NCI-H1105 treated with DMSO at 0.1 percent for 48 hours (cell line): ENCODE measurements at regions not wholly inside any gene's neighbourhood (a gene's known extent, or its start where the extent isn't known, plus 50 kb on each side); places are given as distances from the start of the nearest gene placed in this dataset.

Source experiments
- DNase-seq: peaks from one replicate; lab custom pipeline; 2025; lab: John Stamatoyannopoulos, UW

DNA sequence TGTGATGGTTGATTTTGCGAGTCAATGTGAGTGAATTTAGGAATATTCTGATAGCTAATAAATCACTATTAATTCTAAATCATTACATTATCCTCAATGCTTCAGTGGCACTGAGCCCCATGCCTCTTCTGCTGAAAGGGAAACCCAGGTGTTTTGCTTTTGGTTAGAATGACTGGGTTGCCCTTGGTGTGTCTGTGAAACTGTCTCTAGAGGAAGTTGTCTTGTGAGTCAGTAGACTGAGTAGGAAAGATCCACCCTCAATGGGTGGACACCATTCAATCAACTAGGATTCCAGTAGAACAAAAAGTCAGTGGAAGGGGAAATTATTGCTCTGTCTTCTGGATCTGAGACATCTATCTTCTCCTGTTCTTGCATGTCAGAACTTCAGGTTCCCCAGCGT lies 472.4 kb downstream of the ANKRD7 start:
- no peak for DNase-seq

DNA sequence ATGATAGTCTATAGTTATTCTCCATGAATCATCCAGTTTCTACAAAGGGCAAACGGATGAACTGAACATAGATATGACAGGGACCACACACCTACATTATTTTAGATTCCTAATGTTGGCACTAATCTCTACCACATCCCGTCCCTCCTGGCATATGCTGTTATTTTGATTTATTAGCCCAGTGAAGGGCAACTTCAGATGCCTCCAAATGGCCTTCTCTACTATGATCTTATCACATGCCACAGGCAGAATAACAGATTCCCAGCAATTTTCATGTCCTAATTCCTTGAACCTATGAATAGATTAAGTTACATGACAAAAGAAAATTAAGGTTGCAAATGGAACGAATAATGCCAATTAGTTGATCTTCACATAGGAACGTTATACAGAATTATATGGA lies 474.7 kb downstream of the ANKRD7 start:
- no peak for DNase-seq

DNA sequence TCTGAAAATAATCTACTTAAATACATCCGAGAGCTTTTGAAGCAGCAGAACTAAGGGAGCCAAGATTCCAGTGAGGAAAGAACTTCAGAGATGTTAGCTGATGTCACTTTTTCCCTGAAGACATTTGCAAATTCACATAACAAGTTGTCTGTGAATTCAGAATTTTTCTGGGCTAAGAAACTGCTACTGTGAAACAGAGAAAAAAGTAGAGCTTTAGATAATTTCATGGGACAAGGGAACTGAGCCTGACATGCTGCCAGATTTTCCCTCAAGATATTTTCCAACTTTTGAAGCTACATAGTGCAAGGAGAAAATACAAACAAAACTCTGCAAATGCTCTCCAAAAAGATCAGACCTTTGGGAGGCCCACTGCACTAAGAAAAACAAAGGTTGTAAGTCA lies 484.2 kb downstream of the ANKRD7 start:
- no peak for DNase-seq

DNA sequence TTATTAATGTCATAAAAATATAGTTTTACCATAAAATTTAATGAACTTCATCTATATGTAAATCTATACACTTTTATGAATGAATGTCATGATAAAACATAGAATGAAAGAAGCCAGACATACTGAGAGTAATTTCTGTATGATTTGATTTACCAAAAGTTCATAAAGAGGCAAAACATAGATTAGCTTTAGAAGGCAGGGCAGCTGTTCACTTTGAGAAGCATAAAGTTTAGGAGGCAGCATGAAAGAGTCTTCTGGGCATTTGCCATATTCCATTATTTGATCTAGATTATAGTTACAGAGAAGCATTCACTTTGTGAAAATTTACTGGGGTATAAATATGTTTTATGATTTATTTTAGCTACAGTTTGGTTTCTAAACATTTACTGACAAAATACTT lies 487.2 kb downstream of the ANKRD7 start:
- DNase-seq: no peak

DNA sequence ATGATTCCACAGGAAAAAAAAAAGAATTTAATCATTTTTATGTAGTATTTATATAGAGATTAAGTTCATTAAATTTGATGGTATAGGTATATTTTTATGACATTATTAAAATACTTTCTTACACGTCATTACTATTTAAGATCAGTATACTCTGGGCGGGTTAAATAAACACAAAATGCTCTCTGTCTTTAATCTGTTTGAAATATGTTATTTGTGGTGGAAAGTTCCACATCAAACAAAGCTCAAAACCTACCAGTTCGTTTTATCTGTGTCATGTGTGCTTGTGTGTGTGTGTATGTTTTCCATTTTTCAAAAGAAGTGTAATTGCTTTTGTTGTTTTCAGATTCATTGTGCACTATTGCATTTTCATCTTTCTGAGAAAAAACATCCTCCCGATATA lies 488.5 kb downstream of the ANKRD7 start:
- DNase-seq: no peak

DNA sequence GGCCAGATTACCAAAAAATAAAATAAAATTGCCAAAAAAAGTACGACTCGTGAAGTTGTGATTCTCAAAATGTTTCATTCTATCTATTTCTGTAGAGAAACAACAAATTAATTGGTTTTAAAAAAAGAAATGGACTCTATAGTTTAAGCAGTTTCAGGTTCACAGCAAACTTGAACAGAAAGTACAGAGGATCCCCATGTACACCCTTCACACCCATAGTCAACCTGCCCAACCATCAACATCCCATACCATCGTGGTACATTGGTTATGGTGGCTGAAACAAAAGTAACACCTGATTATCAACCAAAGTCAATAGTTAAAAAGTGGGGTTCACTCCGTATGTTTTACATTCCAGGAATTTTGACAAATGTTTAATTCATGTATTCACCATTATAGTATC lies 496.1 kb downstream of the ANKRD7 start:
- DNase-seq: no peak

DNA sequence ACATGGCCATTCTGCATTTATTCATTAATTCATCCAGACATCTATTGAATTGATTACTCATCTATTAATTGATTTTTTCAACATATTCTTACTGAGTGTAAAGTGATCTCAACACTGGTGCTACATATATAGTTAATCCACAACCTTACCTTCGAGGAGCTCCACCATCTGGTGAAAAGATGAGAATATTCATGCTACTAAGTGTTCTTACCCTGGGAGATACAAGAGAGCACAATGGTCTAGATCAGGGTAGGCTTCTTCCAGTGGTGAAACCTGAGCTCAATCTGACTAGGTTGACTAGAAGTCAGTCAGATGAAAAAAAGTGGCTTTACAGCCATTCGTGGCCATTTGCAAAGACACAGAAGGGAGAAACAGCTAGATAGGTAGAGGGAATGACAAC lies 507.4 kb downstream of the ANKRD7 start:
- no peak for DNase-seq

DNA sequence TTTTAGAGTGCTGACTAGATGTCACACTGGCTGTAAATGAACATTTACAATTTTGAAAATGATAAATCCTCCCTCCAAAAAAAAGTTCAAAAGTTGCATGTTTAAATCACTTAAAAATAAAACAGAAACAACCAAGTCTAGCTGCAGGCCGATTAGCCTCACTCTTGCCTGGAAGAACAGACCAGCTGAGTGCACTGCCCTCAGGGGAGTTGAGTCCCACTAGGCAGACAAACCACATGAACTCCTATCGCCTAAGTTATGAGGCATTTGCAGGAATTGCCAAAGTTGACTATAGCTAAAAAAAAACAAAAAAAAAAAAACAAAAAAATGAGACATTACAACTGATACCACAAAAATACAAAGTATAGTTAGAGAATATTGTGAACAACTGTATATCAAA lies 510.0 kb downstream of the ANKRD7 start:
- no peak for DNase-seq

DNA sequence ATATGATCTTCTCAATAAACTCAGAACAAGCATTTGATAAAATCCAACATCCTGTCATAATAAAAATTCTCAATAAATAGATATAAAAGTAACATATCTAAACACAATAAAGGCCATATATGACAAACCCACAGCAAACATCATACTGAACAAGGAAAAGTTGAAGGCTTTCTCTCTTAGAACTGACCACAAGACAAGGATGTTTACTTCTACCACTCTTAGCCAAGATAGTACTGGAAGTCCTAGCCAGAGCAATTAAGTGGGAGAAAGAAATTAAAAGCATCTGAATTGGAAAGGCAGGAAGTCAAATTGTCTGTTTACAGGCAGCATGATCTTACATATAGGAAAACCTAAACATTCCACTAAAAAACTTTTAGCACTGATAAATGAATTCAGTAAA lies 510.9 kb downstream of the ANKRD7 start:
- DNase-seq: no peak

DNA sequence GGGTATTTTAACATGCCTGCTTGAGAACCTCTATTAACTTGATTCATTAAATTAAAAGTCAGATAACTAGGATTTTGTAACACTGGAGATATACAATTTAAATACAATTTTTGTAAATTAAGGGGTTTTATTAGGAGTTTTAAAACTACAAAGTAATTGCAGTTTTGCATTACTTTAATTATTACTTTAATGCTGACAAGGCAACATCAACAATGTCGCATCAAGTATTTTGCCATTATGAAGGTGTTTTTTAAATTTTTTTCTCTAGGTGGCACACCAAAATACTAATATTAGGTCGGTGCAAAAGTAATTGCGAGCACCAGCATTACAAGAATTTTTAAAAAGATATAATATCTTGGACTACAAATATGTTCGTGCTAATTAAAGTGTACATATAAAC lies 513.4 kb downstream of the ANKRD7 start:
- DNase-seq: no peak

DNA sequence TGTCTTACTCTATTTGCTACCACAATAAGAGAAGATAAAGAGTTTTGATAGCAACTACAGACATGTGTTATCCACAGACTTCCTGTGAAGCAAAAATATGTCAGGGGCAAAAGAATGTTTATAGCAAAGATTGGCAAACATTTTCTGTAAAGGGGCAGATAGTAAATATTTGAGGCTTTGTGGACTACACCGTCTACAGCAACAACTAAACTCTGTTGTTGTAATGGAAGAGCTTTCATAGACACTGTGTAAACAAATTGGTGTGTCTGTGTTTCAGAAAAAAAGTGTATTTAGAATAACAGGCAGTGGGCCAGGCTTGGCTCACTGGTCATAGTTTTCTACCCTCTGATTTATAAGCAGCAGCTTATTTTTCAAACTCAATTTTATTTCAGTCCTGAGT lies 521.4 kb downstream of the ANKRD7 start:
- no peak for DNase-seq

DNA sequence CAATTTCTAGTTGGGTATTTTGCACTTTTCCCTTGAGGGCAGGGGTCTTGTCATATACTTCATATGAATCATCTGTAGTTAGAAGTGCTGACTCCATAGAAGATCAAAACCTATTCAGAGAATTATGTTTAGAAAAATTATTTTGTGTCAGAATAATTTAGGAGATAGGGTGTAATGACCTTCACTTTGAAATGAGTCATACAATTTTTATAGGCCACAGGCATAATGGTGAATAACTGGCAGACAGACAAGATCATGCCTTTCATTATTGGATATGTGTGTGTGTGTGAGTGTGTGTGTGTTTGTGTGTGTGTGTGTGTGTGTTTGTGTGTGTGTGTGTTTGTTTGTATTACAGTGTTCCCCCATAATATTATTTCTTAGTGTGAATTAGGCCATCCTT lies 523.0 kb downstream of the ANKRD7 start:
- DNase-seq: no peak

DNA sequence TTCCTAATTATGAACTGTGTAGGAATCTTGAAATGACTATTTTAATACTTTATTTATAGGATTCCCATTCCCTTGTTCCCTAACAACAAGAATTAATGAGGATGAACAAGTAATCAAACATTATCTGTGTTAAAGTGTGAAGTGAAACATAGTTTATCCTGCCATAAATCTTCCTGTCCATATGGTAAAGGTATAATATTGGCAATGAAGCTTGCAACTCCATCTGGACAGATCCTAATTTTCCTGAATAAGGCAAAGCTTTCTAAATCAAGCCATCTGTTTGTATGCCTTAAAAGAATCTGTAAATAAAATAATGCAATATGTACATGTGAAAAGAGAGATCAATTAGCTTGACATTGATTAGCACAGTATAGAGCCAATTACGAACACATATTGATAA lies 529.0 kb downstream of the ANKRD7 start:
- no peak for DNase-seq

DNA sequence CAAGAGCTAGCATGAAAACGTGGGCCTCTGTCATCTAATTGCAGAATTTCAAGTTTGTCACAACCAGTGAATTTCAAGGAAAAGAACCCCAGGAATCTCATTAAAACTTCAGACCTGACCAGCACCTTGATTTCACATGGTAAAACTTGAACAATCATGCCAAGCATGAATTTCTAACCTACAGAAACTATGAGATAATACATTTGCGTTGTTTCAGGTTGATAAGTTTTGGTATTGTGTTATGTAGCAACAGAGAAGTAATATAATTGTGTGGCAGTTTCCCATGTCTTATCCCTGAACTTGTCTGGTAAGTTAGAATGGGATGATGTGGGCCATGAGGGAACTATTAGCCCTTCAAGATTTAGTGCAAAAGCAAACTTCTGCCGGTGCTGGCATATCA lies 530.1 kb downstream of the ANKRD7 start:
- no peak for DNase-seq

DNA sequence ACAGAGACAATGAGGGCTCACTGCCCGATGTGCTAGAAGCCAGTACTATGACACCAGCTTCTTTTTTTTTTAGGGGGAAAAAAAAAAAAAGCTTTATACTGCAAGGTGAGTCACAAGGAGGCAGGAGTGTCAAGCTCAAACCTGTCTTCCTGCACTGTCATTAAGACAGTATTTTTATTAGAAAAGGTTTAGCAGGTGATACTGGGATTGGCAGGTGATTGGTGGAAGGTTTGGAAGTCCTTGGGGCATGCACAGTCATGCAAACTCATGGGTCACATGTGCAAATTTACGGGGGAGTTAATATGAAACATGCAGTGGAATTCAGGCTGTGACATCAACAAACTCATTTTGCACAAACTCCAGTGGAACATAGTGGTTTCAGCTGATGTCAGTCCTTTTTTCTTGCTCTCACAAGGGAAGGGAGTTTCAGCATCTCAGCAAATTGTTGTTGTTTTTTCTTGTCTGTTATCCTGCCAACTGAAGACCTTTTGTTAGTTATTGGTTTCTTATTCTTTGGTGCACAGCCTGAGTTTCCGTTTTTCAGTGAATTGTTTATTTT lies 530.6 kb downstream of the ANKRD7 start:
- no peak for DNase-seq

DNA sequence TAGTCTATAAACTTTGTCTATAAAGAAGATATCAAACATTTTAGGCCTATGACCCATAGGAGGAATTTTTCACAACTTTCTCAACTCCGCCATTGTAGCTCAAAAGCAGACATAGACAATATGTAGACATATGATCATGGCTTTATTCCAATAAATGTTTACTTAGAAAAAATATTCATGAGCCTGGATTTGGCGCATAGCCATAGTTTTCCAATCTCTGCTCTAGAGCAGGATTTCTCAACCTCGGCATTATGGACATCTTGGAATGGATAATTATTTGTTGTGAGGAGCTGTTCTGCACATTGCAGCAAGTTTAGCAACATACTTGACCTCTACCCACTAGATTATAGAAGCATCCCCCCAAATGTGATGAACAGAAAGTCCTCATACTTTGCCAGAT lies 532.6 kb downstream of the ANKRD7 start:
- no peak for DNase-seq

DNA sequence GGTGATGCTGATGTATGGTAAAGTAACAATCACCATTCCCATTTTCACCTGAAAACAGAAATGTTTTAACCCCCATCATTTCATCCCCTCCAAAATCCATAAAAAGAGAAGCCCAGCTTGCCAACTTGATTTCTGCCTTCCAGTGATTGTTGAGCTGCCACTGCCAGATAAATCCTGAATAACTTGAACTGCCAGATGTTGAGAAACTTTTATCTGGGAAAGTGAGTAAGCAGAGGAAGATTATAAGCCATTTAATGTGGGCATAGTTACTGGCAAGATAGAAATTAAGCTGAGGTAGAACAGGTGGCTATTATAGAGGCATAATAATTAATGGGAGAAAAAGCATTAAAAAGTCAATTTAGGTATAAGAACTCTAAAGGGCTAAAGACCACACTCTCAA lies 534.1 kb downstream of the ANKRD7 start:
- DNase-seq: no peak

DNA sequence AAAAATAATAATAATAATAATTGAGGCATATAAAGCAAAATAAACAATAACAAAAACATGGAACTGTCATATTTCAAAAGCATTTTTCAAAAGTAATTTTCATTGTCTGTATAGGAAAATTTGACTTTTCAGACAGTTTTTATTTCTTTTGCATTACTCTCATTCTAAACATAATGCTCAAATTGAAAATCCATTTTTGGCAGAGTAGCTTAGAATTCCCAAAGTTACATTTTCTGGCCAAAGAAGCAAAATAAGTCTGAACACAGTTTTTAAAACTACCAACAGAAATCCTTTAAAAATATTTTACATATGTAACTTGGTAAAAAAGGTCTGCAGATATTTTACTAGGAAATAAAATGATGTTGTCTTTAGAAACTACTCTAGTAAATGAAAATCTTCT lies 535.4 kb downstream of the ANKRD7 start:
- DNase-seq: no peak

DNA sequence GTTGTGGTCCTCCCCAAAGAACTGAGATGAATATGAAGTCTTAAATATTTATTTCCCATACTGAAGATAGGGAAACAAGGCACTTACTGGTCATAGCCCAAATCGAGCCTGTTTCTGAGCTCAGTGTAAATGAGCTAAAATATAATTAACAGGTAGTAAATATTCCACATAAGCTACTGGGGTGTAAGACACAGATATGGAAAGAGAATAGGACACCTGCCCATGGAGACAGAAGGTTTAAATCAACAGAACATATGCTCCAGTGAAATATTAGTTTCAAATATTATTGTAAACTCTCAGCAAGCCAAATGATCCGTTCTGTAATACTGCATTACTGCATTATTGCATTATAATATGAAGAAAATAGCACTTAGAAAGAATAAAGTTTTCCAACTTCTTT lies 537.9 kb downstream of the ANKRD7 start:
- DNase-seq: no peak

DNA sequence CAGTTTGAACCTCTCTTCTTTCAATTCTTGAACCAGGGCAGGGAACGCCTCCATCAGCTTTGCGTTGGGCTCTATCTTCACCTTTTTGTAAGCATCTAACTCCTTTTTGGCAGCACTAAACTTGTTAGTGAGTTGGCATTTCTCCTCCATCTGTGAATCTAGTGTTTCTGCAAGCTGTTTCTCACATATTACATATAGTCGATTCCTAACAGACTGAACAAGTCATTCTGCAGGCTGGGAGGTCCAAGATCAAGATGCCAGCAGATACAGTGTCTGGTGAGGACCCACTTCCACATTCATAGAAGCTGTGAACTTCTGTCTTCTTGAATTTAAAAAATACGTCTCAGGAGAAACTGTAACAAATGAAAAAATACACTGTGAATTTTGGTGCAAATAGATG lies 539.7 kb downstream of the ANKRD7 start:
- DNase-seq: no peak

DNA sequence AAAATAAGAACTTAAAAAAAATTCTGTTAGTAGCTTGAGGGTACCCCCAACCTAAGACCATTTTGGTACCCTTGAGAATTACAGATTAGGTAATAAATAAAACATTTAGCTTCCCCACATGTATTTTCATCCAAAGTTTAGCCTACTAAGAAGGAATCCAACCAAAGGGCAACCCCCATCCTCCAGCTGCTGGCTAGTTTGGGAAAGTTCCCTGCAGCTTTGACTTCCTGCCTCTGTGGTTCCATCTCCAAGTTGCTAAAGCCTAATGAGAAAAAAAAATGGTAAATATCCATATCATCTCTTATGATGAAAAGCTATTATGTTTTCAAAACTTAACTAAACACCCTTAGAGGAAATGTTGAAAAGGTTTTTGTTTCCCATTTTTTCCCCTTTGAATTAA lies 547.2 kb downstream of the ANKRD7 start:
- no peak for DNase-seq

DNA sequence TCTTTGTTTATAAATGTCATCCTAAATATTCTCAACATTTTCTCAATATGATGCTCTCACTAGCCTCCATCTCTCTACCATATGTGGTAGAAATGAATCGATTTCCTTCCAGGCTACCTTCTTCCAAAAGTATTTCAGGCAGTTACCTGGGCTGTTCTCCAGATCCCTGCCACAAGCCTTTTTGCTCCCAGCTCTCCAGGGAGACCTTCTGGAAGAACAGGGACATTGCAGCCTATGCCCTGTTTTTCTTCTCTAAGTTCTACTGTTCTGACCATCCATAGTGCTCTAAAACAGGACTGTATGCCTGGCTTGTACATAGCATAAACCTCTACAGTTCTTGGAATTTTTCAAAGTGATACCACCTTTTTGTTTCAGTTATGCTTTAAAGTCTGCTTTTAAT lies 552.8 kb downstream of the ANKRD7 start:
- DNase-seq: no peak

DNA sequence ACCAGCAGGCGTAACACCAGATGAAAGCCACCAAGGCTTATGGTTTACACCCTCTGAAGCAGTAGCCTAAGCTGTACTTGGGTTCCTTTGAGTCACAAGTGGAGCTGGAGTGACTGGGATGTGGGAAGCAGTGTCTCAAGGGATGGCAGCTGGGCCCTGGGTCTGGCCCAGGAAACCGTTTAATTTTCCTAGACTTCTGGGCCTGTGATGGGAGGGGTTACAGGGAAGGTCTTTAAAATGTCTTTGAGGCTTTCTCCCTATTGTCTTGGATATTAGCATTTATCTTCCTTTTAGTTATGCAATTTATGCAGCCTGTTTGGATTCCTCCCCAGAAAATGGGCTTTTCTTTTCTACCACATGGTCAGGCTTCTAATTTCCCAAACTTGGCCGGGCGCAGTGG lies 568.2 kb downstream of the ANKRD7 start:
- no peak for DNase-seq

DNA sequence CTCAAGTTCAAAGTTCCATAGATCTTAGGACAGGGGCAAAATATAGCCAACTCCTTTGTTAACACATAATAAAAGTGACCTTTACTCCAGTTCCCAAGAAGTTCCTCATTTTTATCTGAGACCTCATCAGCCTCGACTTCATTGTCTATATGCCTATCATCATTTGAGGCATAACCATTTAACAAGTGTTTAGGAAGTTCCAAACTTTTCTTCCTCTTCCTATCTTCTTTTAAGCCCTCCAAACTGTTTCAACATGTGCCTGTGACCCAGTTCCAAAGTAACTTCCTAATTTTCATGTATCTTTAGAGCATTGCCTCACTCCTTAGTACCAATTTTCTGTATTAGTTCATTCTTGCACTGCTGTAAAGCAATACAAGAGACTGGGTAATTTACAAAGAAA lies 569.1 kb downstream of the ANKRD7 start:
- DNase-seq: no peak

DNA sequence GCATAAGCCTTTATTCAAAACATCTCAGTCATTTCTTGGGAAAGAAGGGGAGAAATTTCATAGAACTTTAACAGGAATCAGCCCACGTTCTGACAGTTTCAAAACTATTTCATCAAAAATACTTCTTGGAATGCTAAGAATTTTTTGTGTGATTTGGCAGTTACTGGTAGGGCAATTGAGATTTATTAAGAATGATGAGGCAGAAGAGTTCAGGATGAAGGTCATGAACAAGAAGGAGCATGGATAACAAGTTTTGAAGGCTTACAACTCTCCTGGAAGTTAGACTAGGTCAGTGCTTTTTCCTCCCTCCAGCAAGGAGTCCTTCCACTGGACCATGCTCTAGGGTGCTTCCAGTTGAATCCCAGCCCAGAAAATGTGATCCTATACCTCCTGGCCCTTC lies 569.9 kb downstream of the ANKRD7 start:
- DNase-seq: no peak
